B cell (primary cell): ENCODE measurements at regions not wholly inside any gene's neighbourhood (a gene's known extent, or its start where the extent isn't known, plus 50 kb on each side); places are given as distances from the start of the nearest gene placed in this dataset.

ENCODE experiments used
- ATAC-seq: fragments of 200-7000 bp; cut with Tn5 transposase; one replicate; pipeline ENCODE4 v1.10.0; 2021; ENCODE audit warnings: low read depth, mild to moderate bottlenecking, moderate number of reproducible peaks, moderate library complexity
- CTCF ChIA-PET: fragments of 350-600 bp; sonication (Branson Sonifier 250); formaldehyde crosslinking; loops from one replicate; lab custom pipeline; 2021; ENCODE audit warnings: antibody characterized with exemption, inconsistent platforms; lab: Charles Lee
- POLR2A ChIA-PET: fragments of 350-600 bp; sonication (Branson Sonifier 250); formaldehyde crosslinking; loops from one replicate; lab custom pipeline; 2021; ENCODE audit warnings: antibody characterized with exemption; lab: Charles Lee
- DNase-seq: peaks from one replicate; pipeline ENCODE4 v3.0.0; 2013
- H2AFZ ChIP-seq: 2 replicates; pipeline ENCODE4 v1.6.1; 2012; ENCODE audit warnings: mild to moderate bottlenecking, low read depth, low read length; ENCODE audit not compliant: insufficient read depth, poor library complexity, severe bottlenecking
- H3K27ac ChIP-seq, 2 donors: 1 replicate in 1 of 2; 2 replicates in 1 of 2; pipeline ENCODE4 v1.5.1; 2012 to 2013; ENCODE audit warnings: low read length in 2 of 2, mild to moderate bottlenecking in 2 of 2, moderate library complexity in 1 of 2
- H3K27me3 ChIP-seq, 4 experiments: fragments of 200-600 bp in 1 of 4; sonication (generic) in 1 of 4; replicated peaks in 1 of 4; 1 replicate in 2 of 4; 2 replicates in 2 of 4; pipeline versions ENCODE4 v1.6.1 to v1.7.0; 2013 to 2016; ENCODE audit warnings: low read length in 3 of 4, mild to moderate bottlenecking in 2 of 4, mixed read lengths in 1 of 4, moderate library complexity in 1 of 4; ENCODE audit not compliant: insufficient read depth in 4 of 4, control insufficient read depth in 3 of 4; ENCODE audit errors: control extremely low read depth in 1 of 4
- H3K36me3 ChIP-seq, 2 experiments: replicated peaks in 1 of 2; 1 replicate in 1 of 2; 2 replicates in 1 of 2; pipeline versions ENCODE4 v1.6.1 to v1.7.1; 2013; ENCODE audit warnings: low read length in 1 of 2; ENCODE audit not compliant: insufficient read depth in 2 of 2, control insufficient read depth in 1 of 2; ENCODE audit errors: control extremely low read depth in 1 of 2, extremely low read depth in 1 of 2
- H3K4me1 ChIP-seq, 2 donors: fragments of 200-600 bp in 1 of 2; sonication (generic) in 1 of 2; 1 replicate in 1 of 2; 2 replicates in 1 of 2; pipeline versions ENCODE4 v1.5.1 to v1.6.1; 2013 to 2017; ENCODE audit warnings: low read length in 2 of 2; ENCODE audit not compliant: control insufficient read depth in 2 of 2, insufficient read depth in 2 of 2
- H3K4me2 ChIP-seq: replicated peaks from 2 replicates; pipeline ENCODE3; 2012; ENCODE audit warnings: mild to moderate bottlenecking, low read depth, low read length; ENCODE audit not compliant: poor library complexity, severe bottlenecking
- H3K4me3 ChIP-seq, 5 experiments: fragments of 200-600 bp in 1 of 5; sonication (generic) in 1 of 5; 1 replicate in 3 of 5; 2 replicates in 2 of 5; pipeline versions ENCODE4 v1.5.1 to v1.7.0; 2011 to 2016; ENCODE audit warnings: low read length in 4 of 5, mild to moderate bottlenecking in 4 of 5, low read depth in 2 of 5, control low read depth in 1 of 5, moderate library complexity in 1 of 5; ENCODE audit not compliant: insufficient read depth in 1 of 5; ENCODE audit errors: control extremely low read depth in 1 of 5, extremely low read depth in 1 of 5
- H3K79me2 ChIP-seq: fragments of 200-600 bp; sonication (generic); one replicate; pipeline ENCODE4 v1.6.0; 2016; ENCODE audit warnings: low read length; ENCODE audit not compliant: control insufficient read depth, insufficient read depth
- H3K9ac ChIP-seq: fragments of 200-600 bp; sonication (generic); 2 replicates; pipeline ENCODE4 v1.6.1; 2017; ENCODE audit warnings: mild to moderate bottlenecking, low read length, moderate library complexity
- H3K9me3 ChIP-seq, 3 donors: one replicate each; pipeline versions ENCODE4 v1.6.1 to v1.7.1; 2013; ENCODE audit warnings: low read length in 2 of 3; ENCODE audit not compliant: control insufficient read depth in 2 of 3, insufficient read depth in 1 of 3; ENCODE audit errors: control extremely low read depth in 1 of 3
- H4K20me1 ChIP-seq: 2 replicates; pipeline ENCODE4 v1.6.0; 2012; ENCODE audit warnings: mild to moderate bottlenecking, low read length; ENCODE audit not compliant: insufficient read depth, control insufficient read depth, poor library complexity, severe bottlenecking
- H3K27ac Mint-ChIP-seq: one replicate; pipeline ENCODE4 v1.8.0; 2021; ENCODE audit warnings: mixed read lengths
- H3K27me3 Mint-ChIP-seq: one replicate; pipeline ENCODE4 v1.8.0; 2021; ENCODE audit warnings: mixed read lengths
- H3K4me1 Mint-ChIP-seq: one replicate; pipeline ENCODE4 v1.8.0; 2021; ENCODE audit warnings: mixed read lengths
- H3K4me3 Mint-ChIP-seq: one replicate; pipeline ENCODE4 v1.8.0; 2021; ENCODE audit warnings: mixed read lengths
- H3K9me3 Mint-ChIP-seq: one replicate; pipeline ENCODE4 v1.8.0; 2022; ENCODE audit warnings: mixed read lengths; ENCODE audit not compliant: insufficient read depth
- CTCF ChIP-seq: fragments of 200-600 bp; IDR thresholded peaks from one replicate; pipeline ENCODE4 v1.8.0; 2022; ENCODE audit warnings: antibody characterized with exemption, mild to moderate bottlenecking
- EZH2 ChIP-seq: IDR thresholded peaks from 2 replicates; pipeline ENCODE4 v1.6.1; 2012; ENCODE audit warnings: borderline replicate concordance, low read depth, mild to moderate bottlenecking, moderate library complexity, low read length; ENCODE audit not compliant: insufficient read depth, poor library complexity, severe bottlenecking
- WGBS: methylation state at CpG from one replicate; pipeline ENCODE4 v1.1.5; 2013; ENCODE audit warnings: missing lambda C conversion rate; ENCODE audit not compliant: insufficient coverage; 5-methylcytosine and 5-hydroxymethylcytosine counted together
- intact Hi-C: fragments of 100-400 bp; cut with micrococcal nuclease; formaldehyde crosslinking; loops from one replicate; pipeline ENCODE4 v1.10.0; 2022

GRCh38 chr13:87129602-87130300 lies 541.4 kb upstream of the SLITRK5 start:
- Histone ChIP-seq H3K4me2 (no peak overlapping the region), H2AFZ (no peak overlapping the region), H3K36me3 (no peaks in the 10 kb centered on the region), H3K4me1 (no peaks in the 10 kb centered on the region), H3K79me2 (no peaks in the 10 kb centered on the region), H4K20me1 (no peaks in the 10 kb centered on the region), H3K9me3 (peaks cover 0 to 1% (median 0%) of the 10 kb centered on the region in 3 donors), H3K9ac (no peak overlapping the region), H3K27ac (no peak overlapping the region), H3K4me3 (no peak overlapping the region), H3K27me3 (no peaks in the 10 kb centered on the region)
- 100% methylated on average over 1 of the region's 2 CpGs for whole genome bisulfite sequencing
- Mint-ChIP-seq H3K9me3 (no peaks in the 10 kb centered on the region), H3K4me1 (no peaks in the 10 kb centered on the region), H3K27me3 (no peaks in the 10 kb centered on the region), H3K4me3 (no peak overlapping the region), H3K27ac (no peak overlapping the region)
- intact Hi-C loops, result no loop called here
- DNase-seq, result no peak
- no peak for ATAC-seq
- ChIA-PET POLR2A (no interaction called here), CTCF (no interaction called here)
- TF ChIP-seq CTCF, result no peak
- TF ChIP-seq EZH2, result no peak

GRCh38 chr13:87130423-87130822 lies 540.7 kb upstream of the SLITRK5 start:
- no peak for TF ChIP-seq CTCF
- no peak for TF ChIP-seq EZH2
- H3K36me3 ChIP-seq, result no peaks in the 10 kb centered on the region
- no peaks in the 10 kb centered on the region for H3K4me1 ChIP-seq
- ATAC-seq (no peak), DNase-seq (no peak)
- CTCF ChIA-PET, result no interaction called here
- H3K27ac ChIP-seq, result no peak overlapping the region
- H3K27ac Mint-ChIP-seq, result no peak overlapping the region
- no peak overlapping the region for H3K4me3 ChIP-seq
- no peak overlapping the region for H2AFZ ChIP-seq
- H3K79me2 ChIP-seq, result no peaks in the 10 kb centered on the region
- no peaks in the 10 kb centered on the region for H3K27me3 Mint-ChIP-seq
- intact Hi-C loops, result no loop called here
- POLR2A ChIA-PET, result no interaction called here
- peaks cover 0 to 2% (median 0%) of the 10 kb centered on the region in 3 donors for H3K9me3 ChIP-seq
- H4K20me1 ChIP-seq, result no peaks in the 10 kb centered on the region
- no peak overlapping the region for H3K4me3 Mint-ChIP-seq
- no peak overlapping the region for H3K4me2 ChIP-seq
- no peaks in the 10 kb centered on the region for H3K9me3 Mint-ChIP-seq
- no peaks in the 10 kb centered on the region for H3K4me1 Mint-ChIP-seq
- H3K9ac ChIP-seq, result no peak overlapping the region
- H3K27me3 ChIP-seq, result no peaks in the 10 kb centered on the region
